Retina (tissue), 1 donor: ENCODE measurements at regions not wholly inside any gene's neighbourhood (a gene's known extent, or its start where the extent isn't known, plus 50 kb on each side); places are given as distances from the start of the nearest gene placed in this dataset.

Experiments used
- DNase-seq: peaks from one replicate; pipeline ENCODE4 v3.0.0-alpha.2; 2016

- no peak for DNase-seq
These were observed 175.3 kb downstream of the QDPR start for GRCh38 chr4:17336524-17336961.

GRCh38 chr4:17336069-17336468, 175.8 kb downstream of the QDPR start:
- DNase-seq, result no peak

DNA sequence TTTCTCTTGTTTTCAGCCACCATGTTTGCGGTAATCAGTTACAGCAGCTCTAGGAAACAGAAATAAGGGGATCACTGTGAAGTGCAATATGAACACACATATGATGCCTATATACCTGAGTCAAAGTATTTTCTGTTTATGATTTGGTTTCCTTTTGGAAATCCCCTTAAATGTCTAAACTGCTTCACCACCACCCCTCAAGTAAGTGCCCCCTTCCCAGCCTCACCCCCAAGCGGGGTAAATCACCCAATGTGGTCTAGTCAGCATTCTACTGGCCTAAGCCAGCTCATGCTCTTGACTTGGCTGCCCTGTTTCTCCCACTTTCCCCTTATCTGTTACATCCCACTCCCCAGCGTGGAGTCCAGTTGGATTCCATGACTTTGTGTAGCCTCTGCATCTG, 176.5 kb downstream of the QDPR start:
- no peak for DNase-seq

DNA sequence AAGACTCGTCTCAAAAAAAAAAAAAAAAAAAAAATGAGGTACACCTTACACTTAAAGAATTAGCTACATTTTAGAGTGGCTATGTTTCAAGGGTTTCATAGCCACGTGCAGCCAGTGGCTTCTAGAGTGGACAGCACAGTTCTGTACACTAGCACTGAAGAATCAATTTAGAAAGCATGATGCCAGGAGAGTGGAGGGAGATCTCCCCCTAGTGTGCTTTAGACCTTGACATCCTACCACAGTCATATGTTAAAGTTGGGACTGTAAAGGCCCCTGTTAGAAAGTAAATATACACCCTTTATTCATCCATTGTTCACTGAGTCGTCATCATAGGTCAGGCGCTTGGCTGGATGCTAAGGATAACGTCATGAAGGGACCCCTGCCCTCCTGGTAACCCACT, 179.4 kb downstream of the QDPR start:
- no peak for DNase-seq

- no peak for DNase-seq
These were observed 182.8 kb downstream of the QDPR start for GRCh38 chr4:17329046-17329445.

GRCh38 chr4:17328141-17328815, 183.6 kb downstream of the QDPR start:
- no peak for DNase-seq

DNA sequence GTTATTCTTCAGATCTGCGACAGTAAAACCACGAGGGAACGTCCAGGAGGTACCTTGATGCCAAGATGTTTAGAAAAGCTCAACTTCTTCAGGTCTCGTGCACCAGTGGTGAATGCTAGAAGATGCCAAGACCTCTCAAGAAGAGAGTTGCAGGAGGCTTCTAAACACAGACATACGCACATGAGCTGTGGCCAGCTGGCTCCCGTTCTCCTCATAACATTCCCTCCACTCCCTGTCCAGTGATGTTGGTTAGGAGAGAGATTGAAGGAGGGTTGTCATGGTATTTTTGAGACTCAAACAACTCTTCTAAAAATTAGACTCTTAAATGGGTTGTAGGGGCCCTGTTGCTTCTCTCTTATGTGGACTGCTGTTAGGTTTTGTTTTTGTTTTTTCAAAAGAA, 184.3 kb downstream of the QDPR start:
- DNase-seq, result no peak

DNA sequence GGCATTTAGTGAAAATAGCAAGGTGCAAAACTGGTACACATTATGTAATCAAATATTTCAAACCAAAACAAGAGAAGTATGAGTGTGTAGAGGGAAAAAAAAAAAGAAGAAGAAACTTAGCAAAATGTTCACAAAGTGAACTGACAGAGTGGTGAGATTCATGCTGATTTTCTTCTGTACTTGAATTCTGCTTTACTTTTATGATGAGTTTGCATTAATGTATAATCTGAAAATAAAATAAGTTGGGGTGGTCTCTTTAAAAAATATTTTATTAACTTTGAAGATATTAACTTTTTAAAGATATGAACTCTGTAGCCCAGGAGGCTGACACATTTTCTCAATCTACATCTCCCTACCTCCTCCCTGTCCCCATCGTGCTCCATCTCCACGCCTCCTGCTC, 185.1 kb downstream of the QDPR start:
- DNase-seq, result no peak

GRCh38 chr4:17325098-17325497, 186.8 kb downstream of the QDPR start:
- DNase-seq, result no peak

- peak; percentile 69 for DNase-seq
These were observed 187.5 kb downstream of the QDPR start for GRCh38 chr4:17324386-17324830.

DNA sequence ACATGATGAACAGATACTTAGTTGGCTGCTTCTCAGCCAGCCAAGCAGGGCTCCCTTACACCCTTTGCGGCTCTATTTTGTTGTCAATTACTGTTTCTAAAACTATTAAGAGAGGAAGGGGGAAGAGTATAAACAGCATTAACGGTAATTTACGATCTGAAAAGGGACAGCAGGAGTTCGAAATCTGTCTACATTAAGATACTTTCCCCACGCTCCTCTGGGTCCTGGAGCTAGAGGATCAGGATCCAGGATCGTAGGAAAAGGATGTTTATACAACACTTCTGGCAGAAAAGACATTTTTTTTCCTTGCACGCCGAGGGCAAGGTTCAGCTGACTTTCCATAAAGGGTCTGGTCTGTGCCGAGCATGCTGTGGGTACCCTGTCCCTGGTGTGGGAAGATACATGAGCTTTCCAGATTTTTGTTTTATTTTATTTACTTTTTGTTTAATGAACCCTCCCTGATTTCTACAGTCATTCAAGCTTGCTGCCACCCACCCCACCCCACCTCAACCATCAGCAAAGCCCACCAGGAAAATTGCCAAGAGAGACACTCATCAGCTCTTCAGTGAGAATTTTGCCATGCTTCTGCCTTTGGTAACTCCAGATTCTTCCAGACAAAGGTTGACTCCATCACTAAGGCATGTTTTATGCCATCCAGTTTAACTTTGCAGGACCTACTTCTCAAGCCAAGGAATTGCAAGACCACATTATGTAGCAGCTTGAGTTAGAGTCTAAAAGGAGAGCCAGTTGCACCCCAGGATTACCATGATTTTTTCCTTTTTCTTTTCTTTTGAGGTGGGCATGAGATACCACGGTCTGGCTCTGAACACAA, 188.1 kb downstream of the QDPR start:
- DNase-seq, result no peak

DNA sequence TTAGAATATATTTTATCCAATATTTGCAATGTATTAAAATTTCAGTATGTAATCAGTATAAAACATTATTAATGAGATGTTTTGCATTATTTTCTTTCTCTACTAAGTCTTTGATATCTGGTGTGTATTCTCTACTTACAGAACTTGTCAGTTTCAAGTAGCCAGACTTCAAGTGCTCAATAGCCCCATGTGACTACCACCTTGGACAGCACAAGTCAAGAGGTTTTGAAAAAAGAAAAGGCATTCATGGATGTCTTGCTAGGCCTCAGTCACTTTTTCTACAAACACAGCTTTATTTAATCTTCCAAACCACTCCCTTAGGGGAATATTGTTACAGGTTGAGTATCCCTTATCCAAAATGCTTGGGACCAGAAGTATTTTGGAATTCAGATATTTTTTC, 189.4 kb downstream of the QDPR start:
- DNase-seq, result no peak

- DNase-seq, result no peak
These were observed 191.8 kb downstream of the QDPR start for GRCh38 chr4:17320046-17320445.

DNA sequence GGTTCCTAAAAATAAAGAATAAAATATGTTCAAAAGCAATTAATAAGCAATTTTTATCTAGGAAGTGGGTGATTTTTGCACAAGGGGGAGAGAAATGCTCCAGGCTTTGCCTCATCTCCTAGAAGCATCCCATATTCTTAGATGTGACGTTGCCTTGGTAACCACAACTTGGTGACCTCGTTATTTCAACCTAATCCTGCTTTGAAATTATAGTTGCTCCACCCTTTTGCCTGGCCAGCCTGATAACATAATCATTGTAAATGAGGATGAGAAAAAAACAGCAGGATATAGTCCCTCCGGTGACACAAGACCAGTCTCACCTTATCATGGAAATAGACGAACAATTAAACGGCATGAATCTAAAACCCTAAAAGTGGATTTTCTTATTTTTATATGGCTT, 194.4 kb downstream of the QDPR start:
- DNase-seq, result peak; percentile 23

DNA sequence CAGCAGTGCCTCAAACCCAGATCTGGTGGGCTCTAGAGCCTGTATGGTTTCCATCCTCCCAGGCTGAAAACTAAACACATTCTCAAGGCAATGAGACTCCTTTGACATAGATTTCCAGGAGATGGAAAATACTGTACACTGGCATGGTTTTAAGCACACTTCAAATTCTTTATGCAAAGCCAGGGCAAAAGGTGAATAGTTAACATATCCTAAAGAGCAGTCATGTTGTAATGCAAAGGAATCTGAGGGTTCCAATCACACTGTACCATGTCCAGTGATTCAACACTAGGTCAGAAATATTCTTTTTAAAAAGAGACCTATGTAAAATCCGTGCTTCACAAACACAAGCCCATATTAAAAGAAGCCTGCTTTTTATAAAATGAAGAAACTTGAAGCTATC, 195.3 kb downstream of the QDPR start:
- DNase-seq, result no peak

DNA sequence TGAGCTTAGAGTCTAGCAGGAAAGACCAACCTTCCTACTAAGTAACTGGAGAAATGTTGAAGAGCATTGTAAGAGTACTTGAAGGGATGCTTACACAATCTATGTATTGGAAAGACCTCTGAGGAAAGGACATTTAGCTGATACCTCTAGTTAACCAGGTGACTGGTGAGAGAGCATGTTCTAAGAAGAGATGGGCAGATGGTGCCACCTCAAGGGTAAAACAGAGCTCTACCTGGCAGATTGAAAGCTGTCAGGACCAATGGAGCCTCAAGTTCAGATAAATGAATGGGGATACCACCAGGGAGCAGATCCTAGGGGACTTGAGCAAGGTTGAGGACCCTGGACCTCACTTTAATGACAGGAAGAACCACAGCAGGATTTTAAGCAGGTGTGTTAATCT, 196.4 kb downstream of the QDPR start:
- DNase-seq, result no peak

GRCh38 chr4:17313194-17313593, 198.7 kb downstream of the QDPR start:
- no peak for DNase-seq

GRCh38 chr4:17310269-17310652, 201.6 kb downstream of the QDPR start:
- DNase-seq, result no peak

DNA sequence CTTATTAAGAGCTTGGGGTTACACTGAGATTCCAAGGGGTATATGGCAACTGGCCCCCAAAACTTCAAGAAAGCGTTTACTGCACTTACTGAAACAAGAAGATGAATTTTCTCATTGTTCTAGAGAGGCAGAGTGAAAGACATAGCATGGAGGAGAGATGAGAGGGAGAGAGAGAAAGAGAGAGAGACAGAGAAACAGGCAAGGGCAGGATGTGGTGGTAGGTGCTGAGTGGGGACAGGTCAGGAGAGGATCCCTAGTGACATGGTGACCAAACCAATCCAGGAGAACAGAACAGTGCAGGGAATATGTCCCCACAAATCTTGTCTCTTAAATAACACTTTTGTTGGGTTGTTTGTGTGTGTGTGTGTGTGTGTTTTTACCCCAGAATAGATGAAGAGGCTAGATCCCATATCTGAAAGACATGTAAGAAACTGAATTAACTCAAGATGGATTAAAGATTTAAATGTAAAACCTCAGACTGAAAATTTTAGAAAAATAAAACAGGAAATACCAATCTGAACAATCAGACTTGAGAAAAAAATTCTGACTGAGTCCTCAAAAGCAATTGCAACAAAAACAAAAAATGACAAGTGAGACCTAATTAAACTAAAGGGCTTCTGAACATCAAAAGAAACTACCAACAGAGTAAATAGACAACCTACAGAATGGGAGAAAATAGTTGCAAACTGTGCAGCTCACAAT, 202.2 kb downstream of the QDPR start:
- DNase-seq, result no peak

- no peak for DNase-seq
These were observed 210.0 kb downstream of the QDPR start for GRCh38 chr4:17301869-17302268.

DNA sequence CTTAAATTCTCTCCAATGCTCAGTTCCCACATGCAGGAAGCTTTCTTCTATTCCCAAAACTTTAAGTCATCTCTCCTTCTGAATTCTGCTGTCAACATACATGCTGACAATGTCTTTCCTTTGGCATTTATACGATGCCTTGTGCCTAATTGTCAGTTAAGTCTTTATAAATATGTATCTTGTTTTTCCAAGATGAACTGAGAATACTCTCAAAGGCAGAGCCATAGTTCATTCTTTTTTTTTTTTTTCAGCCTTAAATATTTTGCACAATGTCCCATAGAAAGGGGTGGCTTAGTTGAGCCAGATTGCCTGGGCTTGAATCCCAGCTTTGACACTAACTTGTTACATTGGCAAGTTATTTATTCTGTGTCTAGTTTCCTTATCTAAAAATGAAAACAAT, 210.6 kb downstream of the QDPR start:
- DNase-seq, result no peak

GRCh38 chr4:17296921-17297890, 214.7 kb downstream of the QDPR start:
- no peak for DNase-seq

- DNase-seq, result no peak
These were observed 218.0 kb downstream of the QDPR start for GRCh38 chr4:17293901-17294300.
